HL-60 (cell line): ENCODE measurements at regions not wholly inside any gene's neighbourhood (a gene's known extent, or its start where the extent isn't known, plus 50 kb on each side); places are given as distances from the start of the nearest gene placed in this dataset.

Experiments used
- CTCF ChIP-seq: IDR thresholded peaks from one replicate; pipeline ENCODE4 v1.5.1; 2011; ENCODE audit warnings: low read length, control low read depth, inconsistent platforms; ENCODE audit not compliant: insufficient read depth
- GABPA ChIP-seq: IDR thresholded peaks from 2 replicates; pipeline ENCODE4 v1.6.1; 2012; ENCODE audit warnings: low read depth
- POLR2AphosphoS5 ChIP-seq: IDR thresholded peaks from 2 replicates; pipeline ENCODE4 v1.6.1; 2012; ENCODE audit warnings: low read depth
- REST ChIP-seq: IDR thresholded peaks from 2 replicates; pipeline ENCODE4 v1.6.1; 2012; ENCODE audit warnings: low read depth; ENCODE audit not compliant: insufficient replicate concordance
- SPI1 ChIP-seq: IDR thresholded peaks from 2 replicates; pipeline ENCODE4 v1.6.1; 2012; ENCODE audit warnings: low read depth, mild to moderate bottlenecking, borderline replicate concordance

- TF ChIP-seq CTCF (no peak), POLR2AphosphoS5 (no peak), GABPA (no peak), SPI1 (no peak), REST (no peak)
These were observed 183.7 kb upstream of the AUTS2 start for GRCh38 chr7:69414555-69414954.
